ENCODE measurements at regions not wholly inside any gene's neighbourhood (a gene's known extent, or its start where the extent isn't known, plus 50 kb on each side); places are given as distances from the start of the nearest gene placed in this dataset.

DNA sequence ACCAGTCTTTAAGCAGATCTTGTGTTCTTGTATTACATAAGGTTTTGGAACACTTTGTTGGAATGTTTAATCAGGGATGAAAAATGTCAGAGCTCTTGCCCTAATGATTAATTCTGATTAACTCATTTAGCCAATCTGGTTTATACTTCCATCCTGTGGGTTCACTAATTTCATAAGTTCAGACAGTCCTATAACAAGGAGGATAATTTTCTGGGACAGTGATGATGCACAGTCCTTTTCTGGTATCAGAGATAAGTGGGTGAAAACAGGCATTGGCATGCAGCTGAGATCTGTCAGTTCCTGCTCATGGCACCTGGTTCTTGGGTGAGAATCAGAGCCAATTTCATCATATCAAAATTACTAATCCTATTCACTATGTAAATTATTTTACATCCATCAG lies 125.0 kb upstream of the LAMA2 start:
- TF ChIP-seq CTCF (IDR thresholded peaks at IDR 0.05 in 8 of 11, conservative IDR thresholded peaks at IDR 0.05 in 3 of 11) (no peak), POLR2A (IDR thresholded peaks at IDR 0.05) (no peak), POLR2AphosphoS5 (IDR thresholded peaks at IDR 0.05) (no peak)
